ENCODE measurements at regions not wholly inside any gene's neighbourhood (a gene's known extent, or its start where the extent isn't known, plus 50 kb on each side); places are given as distances from the start of the nearest gene placed in this dataset.

- no peak for TF ChIP-seq CTCF (IDR thresholded peaks at IDR 0.05)
- TF ChIP-seq POLR2A (IDR thresholded peaks at IDR 0.05) = no peak
Observed at GRCh38 chr1:98437011-98437410, 224.5 kb upstream of the SNX7 start.

Measured in body of pancreas (tissue), 4 donors.